ENCODE measurements at regions not wholly inside any gene's neighbourhood (a gene's known extent, or its start where the extent isn't known, plus 50 kb on each side); places are given as distances from the start of the nearest gene placed in this dataset.

DNA sequence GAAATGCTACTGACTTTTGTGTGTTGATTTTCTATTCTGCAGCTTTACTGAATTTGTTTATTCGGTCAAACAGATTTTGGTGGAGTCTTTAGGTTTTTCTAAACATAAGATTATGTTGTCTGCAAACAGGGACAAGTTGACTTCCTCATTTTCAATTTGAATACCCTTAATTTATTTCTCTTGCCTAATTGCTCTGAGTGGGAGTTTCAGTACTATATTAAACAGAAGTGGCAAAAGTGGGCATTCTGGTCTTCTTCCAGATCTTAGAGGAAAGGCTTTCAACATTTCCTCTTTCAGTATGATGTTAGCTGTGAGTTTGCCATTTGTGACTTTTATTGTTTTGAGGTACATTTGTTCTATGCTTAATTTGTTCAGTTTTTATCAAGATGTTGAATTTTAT lies 268.5 kb downstream of the WNT5A start:
- DNase-seq = no peak

DNA sequence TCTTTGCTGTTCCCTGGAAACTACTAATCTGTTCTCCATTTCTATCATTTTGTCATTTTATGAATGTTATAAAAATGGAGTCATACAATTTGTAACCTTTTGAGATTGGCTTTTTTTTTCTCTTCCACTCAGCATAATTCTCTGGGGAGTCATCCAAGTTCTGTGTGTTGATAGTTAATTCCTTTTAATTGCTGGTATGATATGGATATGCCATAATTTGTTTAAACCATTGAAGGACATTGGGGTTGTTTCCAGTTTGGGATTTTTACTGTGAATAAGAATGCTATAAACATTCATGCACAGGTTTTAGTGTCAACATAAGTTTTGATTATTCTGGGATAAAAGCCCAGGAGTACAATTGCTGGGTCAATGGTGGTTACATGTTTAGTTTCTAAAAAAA lies 279.4 kb downstream of the WNT5A start:
- DNase-seq = peak in 1 of 2 experiments; percentile 47

DNA sequence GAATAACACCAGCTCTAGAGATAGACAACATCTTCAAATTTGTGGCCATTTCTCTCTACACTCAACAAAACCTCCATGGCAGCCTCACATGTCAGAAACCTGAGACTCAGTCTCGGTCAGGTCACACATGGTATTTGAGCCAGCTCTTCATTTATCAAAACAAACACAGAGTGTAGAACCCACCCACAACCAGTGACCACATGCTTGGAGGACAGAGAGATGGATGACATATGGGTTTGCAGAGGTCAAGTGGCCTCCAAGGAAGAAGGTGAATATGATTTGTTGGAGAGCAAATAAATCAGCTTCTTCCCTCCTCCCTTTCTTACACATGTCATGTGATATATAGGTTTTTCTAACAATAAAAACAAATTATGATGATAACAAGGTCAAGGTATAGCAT lies 278.1 kb upstream of the LRTM1 start:
- DNase-seq = no peak

DNA sequence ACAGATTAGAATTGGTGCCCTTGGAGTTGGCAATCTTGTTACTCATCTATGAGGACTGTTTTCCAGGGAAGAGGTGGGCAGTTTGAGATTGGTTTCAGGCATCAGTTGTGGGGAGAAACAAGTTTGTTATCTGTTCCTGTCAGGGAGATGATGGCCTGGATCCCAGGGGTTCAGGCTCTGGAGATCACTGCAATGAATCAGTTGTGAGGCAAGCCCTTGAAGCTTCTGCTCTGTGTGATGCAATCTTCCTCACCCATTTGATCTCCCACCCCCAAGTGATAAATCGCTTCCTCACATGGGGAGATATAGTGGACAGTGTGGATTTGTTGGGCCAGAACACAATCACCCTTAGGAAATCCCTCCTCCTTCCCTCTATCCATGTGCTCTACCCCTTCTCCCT lies 276.6 kb upstream of the LRTM1 start:
- DNase-seq = no peak

DNA sequence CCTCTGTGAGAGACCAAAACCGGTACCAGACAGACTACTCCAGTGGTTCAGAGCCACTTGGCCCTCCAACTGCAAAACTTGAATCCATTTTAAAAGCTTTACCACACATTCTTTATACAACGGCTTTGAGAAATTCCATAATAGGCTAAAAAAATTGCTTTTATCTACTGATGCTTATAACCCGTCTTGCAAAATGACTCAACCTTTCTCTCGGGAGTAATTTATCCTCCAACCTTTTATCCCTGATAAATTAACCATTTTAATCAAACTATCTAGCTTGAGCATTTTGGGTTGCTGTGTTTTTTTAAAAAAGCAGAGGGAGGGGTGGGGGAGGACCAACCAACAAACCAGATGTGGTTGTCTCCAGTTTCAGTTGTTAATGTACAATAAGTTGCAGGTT lies 275.7 kb upstream of the LRTM1 start:
- no peak for DNase-seq

DNA sequence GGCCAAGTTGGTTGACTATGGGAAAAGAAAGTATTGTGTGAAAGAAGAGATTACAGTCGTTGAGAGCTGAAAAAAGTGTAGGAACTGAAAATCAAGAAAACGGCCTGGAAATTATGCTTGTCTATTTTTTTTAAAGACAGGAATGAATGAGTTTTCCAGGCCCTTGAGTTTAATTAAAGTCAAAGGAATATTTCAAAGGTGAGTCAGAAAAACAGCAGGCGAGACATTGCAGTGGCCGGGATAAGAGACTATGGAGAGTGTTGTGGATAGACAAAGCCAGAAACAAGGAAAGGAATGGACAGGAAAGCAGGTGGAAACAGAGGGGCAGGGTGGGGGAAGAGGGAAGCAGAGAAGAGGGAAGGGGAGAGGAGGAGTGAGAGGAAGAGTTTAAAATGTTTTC lies 275.1 kb upstream of the LRTM1 start:
- no peak for DNase-seq

DNA sequence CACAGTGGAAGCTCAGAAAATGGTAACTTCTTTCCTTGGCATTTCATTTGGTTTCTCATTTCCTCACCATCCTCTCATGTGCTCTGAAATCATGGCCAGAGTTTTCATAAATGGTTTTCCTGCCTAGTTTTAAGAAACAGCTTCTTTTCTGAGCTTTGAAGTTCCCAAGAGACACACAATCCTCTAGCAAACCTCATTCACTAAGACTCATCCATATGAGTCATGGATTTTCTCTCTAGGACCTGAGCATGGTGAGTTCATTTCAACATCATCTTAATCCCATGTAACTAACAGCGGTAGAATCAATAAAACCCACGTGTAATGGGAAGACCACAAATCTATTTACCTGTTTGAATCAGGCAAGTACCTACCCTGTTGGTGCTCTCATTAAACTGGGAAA lies 274.5 kb upstream of the LRTM1 start:
- DNase-seq = no peak

DNA sequence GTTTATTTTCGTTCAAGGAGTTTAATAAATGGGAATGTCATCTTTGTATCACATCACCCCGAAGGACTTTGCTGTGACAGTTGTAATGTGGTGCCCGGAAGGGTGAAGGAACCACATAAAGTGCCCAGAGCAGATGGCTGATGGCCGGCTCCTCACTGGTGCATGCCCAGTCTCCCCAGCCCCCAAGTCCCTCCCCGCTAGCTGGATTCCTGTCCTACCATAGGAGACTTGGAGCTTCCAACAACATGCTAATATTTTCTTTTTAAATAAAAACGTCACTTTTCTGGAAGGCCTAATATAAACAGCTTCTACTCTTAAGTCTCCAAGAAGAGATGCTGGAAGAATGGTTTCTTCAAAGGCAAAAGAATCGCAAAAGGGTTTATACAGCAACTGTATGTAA lies 273.9 kb upstream of the LRTM1 start:
- DNase-seq = no peak

DNA sequence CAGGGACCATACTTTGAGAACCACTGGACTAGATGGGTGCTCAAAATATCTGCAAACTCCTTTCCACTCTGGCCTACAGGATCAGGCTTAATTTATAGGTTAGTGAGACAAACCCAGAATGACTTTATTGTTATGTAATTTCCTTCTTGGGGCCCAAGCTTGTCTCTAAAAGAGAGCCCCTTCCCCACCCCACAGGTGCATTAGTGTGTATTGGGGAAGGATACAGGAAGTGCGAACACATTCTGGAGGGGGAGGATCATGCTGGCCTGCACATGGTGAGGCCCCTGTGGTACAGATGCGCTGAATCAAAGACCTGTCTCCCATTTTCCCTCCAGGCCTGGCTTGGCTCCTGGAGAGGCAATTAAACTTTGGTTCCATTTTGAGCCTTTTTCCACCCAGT lies 273.0 kb upstream of the LRTM1 start:
- DNase-seq = no peak

DNA sequence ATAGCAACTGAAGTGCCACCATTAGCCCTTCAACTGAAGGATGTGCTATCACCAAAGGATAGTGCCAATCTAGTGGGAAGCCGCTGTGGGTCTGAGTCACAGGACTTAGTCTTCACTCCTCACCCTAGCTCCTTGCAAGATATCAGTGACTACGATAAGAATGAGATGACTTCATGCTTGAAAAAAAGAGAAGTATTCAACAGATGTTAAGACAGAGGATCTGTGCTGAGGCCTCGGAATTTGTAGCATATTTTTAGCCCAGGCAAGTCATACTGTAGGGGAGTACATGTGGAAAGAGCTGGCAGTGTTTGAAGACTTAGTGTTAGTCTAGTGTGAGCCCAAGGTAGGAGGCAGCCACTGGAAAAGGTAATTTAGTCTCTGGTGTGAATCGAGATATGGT lies 270.7 kb upstream of the LRTM1 start:
- no peak for DNase-seq

DNA sequence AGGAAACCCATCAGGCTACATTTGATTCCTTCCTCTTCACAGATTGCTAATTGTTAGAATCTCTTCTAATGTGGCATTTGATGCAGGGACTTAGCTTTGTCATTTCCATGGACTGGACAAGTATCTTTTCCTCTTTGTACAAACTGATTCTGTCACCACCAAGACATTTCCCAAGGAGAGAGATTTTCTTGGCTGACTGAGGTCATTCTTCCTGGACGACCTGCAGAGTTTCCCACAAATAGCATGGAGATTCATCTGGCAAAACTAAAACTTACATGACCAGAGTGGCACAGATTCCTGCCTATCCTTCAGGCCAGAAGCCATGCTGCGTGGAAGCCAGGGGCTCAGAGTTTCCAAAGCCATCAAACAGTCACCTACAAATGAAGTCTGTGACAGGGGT lies 269.2 kb upstream of the LRTM1 start:
- DNase-seq = no peak

DNA sequence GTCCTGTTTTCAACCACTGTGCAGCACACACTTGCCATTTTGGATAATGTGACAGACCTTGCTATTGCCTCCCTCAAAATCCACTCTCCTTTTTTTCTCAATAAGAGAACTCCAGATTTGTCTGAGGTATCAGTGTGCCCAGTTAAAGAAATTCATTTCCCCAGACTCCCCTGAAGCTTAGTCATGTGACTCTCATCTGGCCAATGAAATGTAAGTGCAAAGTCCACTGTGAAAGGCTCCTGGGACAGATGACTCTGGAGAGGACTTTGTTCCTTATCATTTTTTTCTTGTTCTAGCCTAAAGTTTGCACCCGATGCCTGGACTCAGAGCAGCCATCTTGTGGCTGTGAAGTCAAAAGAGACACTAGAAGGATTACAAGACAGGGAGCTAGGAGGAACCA lies 268.6 kb upstream of the LRTM1 start:
- no peak for DNase-seq

DNA sequence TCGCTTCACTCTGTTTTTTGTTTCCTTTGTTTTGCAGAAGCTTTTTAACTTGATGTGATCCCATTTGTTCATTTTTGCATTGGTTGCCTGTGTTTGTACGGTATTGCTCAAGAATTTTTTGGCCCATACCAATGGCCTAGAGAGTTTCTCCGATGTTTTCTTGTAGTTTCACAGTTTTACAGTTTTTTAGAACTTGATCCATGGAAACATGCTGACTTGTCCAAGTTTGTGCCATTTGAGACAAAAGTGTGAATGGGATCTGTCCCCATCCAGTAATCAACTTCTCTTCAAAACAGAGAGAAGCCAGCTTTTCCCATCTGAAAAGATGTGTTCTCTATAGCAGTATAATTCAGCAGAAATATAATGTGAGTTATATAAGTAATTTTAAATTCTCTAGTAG lies 266.5 kb upstream of the LRTM1 start:
- DNase-seq = no peak

DNA sequence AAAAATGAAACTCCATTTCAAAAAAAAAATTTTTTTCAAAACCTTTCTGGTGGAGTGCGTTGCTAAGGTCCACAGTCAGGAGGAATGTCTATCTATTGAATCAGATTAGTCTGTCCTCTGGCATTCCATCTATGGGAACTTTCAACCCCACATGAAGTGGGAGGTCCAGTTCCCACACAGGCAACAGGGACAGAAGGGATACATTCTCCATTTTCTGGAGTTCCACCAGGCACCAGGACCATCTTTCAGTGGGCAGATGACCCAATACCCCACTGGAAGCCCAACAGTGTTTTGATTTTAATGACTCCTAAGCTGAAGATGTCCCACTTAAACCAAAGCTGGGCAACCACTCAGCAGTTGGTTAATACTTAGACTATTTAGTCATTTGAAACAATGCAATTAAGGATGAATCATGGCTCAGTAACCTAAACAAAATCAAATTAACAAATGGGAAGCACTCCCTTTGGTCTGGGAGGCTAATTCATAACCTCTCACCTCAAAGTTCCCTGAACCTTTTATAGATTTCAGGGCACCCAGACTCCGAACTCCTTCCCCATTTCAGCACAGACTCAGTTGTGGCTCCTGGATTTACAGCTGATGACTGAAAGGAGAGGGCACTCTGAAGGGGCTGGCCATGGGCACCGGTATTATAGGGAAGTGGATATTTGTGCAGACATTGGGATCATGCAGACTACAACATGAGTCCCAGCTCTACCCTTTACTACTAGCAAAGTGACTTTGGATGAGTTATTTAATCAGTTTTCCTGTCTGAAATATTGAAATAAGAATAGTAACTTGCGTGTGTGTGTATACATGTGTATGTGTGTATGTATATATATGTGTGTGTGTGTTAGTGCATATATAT lies 264.3 kb upstream of the LRTM1 start:
- no peak for DNase-seq

DNA sequence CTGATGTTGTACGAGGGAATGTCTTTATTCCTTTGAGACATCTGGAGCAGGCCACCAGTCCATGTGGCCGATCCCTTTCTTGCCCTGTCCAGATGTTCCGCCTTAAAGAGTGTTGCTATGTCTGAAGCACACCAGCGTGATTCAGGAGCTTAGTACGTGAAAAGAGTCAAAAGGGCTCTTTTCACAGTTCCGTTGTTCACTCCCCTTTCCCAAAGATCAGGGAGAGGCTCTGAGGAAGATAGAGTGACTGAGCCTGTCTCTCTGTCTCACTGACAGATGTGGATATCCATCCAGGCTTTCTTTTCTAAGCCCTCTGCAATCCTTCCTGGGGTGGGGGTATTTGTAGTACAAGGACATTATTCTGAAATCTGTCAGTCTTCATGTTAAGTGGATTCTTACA lies 262.5 kb upstream of the LRTM1 start:
- no peak for DNase-seq

DNA sequence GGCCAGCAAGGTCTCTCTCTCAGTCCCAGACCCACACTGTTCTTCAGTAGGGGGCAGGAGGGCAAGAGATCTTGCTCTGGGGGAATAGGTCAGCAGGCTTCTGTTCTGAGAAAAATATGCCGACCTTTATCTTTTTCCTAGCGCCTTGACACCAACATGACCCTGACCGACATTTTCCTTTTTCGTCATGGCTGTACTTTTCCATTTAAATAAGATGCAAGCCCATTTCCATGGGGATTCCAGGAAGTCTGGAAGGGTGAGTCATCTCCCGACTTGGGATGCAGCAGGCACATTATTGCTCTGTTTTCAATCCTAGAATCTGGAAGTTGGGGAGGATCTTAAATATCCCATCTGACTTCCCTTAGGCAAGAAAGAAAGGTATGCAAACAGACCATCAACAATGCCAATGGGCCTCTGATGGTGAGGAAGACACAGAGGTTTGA lies 261.5 kb upstream of the LRTM1 start:
- DNase-seq = no peak

DNA sequence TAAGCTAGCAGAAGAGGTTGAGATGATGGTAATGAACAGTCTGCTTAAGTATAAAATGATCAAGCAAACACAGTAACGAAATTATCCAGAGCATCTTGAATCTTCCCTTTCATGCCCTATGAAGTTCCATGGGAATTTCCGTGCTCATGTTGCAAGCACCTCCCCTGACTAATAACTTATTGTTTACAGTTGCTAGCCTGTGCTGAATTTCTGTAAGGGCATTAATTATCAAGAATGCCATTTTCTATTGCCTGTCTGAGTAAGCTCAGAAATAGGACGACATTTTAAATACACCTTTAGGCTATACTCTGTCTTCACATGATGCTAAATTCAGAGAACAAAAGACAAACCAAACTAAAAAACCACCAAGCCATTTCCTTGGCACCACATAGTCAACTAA lies 257.5 kb upstream of the LRTM1 start:
- DNase-seq = no peak

DNA sequence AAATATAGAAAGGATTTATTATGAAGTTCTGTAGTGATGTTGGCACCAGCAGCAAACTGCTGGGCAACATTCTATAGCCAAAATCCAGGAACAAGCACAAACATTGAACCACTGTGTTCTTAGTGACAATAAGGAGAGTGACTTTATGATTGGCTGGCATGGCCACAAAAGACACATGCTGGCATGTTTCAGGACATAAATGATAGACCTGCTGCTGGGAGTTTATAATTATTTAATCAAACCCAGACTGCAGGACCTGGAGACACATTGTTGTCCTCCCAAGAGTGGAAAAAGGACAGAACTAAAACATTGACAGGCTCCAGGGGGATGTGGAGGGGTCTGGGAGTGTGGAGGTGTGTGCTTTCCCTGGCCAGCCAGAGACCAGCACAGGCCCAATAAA lies 255.3 kb upstream of the LRTM1 start:
- peak; percentile 66 to 91 for DNase-seq

DNA sequence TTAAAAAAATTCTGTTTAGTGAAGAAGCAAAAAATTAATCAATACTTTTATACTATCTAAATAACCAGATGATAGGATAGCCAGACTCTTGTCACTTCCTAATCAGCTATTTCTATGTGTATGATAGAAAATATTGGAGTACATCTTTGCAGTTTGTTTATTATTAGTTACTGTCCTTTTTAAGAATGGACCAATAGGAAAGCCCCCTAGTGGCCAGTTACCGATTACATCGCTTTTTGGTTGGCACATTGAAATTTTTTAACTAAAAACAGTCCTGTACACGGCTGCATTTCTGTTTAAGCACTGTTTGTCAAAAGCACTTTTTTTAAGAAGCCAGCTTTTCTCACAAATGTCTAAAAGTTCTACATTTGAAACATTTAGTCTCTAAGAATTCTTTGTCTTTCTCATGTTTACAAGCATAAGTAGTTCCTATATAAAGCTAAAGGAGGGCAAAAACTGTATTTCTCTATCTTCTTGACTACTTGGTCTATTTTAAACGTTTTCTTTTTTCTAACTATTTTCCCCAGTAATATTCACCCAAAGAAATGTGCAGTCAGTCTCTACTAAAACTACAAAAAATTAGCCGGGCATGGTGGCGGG lies 253.2 kb upstream of the LRTM1 start:
- peak; percentile 13 for DNase-seq

DNA sequence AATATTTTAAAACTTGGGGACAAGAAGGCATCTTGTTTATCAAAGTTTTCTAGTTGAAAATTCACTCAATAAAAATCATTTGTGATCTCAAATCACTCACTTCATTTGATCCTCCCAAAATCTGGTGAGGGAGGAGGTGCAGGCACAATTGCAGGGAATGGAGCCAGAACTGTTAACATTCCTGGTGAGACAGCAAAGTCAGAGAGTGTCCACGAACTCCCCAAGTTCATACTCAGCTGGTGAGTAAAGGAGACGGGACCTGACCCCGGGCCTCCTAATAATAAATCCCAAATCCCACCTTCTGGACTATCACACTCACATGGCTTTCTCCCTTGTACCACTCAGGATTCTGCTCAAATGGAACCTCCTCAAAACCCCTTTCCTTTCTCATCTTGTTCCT lies 252.3 kb upstream of the LRTM1 start:
- DNase-seq = no peak

DNA sequence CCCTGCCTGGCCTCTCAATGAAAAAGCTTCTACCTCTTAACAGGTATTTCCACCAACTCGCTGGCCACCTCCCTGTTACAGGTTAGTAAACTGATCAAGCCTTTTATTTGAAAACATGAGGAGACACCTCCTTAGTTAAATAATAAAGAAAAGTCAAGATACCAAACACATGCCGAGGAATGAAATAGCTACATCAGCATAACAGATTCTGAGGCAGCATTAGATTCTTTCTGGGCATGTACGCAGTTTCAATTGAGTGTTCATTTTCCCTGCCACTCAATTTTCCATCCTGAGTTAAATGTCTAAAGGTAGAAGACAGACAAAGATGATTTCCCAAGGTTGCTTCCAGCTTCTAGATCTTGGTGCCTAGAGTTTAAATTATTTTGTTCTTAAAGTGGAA lies 250.5 kb upstream of the LRTM1 start:
- no peak for DNase-seq

DNA sequence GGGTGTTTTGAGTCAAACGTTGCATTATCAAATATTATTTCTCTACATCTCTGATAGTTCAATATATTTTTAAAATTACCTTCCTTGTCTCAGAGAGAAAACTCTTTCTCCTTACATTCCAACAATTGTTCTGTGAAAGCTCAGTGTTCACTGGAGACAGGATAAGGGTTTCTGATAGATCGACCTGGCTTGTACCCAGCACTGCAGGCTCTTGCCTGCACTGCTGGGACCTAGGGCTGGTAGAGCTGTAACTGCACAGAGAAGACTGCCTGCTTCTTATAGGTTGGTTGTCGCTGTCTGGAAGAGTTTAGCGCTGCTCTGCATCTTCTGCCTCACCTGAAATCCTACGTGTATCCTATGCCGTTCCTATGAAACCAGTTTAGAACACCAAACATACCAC lies 249.9 kb upstream of the LRTM1 start:
- DNase-seq = no peak

DNA sequence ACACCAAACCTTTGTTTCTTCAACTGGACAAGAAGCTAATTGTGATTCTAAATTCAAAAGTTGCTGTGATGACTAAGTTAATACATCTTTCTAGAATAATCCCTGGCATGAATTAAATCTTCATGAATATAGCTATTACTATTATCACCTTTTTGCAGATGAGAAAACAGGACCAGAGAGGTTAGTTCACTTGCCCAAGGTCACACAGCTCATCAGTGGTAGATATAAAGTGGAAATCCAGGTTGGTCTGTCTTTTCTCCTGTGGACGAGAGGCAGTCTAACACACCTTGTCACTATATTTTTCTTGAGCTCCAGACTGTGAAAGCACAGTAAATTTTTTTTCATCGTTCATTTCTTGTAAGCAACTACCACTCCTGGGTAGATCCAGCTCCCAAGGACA lies 247.6 kb upstream of the LRTM1 start:
- no peak for DNase-seq

DNA sequence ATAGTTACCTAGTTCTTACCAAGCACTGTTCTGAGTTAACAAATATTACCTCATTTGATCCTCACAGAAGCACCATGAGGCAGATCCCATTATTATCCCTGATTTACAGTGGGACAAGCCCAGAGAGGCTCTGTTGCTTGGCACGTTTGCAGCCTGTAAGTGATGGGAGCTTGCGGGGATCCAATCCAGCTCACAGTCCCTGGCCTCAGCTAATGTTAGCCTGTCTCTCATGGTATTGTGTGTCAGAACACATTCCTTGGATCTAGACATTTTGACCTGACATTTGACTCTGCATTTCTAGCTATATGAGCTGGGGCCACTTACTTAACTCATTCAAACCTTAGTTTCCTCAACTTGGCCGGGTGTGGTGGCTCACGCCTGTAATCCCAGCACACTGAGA lies 246.9 kb upstream of the LRTM1 start:
- no peak for DNase-seq

DNA sequence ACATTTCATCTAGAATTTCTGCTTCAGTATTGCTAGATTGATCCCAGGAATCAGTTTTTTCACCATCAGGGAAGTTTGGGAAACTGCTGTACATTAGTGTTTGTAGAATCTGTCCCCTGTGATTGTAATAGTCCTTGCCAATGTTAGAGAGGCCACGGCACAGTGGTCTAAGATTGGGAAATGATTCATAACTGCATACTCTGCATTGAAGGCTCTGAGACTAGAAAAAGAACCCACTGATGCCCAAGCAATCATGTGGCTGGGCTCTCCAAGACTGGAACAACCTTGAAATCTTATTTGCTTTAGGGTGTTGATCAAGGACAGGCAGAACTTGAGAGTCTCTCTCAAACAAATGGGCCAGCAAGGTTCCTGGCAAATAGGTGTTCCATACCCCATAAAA lies 245.6 kb upstream of the LRTM1 start:
- no peak for DNase-seq
